Stimulated activated CD4-positive, alpha-beta T cell treated with anti-CD3 and anti-CD28 coated beads, TNF-alpha, amount 100 ng/mL, for 48 hours (primary cell): ENCODE measurements at regions not wholly inside any gene's neighbourhood (a gene's known extent, or its start where the extent isn't known, plus 50 kb on each side); places are given as distances from the start of the nearest gene placed in this dataset.
"Not testable (repeated sequence)": the region's sequence is repeated elsewhere in the genome, so short reads cannot be mapped to it uniquely, and the experiment has no call there.

Experiments
- DNase-seq, 3 donors: peaks; one replicate each; pipeline ENCODE4 v3.0.0-alpha.2; 2020; ENCODE audit warnings: low read depth in 3 of 3

DNA sequence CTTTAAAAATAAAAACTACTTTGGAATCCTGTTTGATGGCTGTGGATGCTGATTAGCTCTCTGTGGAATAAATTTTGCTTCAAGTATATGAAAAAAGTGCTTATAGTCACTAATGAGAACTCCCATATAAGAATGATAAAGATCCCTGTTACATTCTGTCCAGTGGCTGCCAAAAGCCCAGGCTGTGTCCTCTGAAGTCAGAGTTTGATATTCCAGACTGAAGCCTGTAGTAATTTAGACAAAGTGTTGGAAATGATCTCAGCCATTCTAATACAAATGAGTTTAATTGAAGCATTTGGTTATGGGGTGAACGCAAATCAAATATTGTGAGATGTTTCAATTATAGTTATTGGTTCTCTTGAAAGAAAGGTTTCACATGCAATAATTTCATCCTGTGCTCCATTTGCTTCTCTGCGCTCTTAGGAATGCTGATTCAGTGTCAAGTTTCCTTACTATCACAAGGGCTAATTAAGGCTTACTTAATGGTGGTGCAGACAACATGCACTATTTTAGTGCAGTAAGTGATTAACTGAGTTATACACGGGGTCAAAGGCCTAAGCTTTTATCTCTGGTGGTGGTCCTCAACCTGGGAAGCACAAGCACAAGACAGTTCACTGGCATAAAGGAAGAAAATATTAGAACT is 867.6 kb downstream of the SORCS1 start:
- DNase-seq = no peak

DNA sequence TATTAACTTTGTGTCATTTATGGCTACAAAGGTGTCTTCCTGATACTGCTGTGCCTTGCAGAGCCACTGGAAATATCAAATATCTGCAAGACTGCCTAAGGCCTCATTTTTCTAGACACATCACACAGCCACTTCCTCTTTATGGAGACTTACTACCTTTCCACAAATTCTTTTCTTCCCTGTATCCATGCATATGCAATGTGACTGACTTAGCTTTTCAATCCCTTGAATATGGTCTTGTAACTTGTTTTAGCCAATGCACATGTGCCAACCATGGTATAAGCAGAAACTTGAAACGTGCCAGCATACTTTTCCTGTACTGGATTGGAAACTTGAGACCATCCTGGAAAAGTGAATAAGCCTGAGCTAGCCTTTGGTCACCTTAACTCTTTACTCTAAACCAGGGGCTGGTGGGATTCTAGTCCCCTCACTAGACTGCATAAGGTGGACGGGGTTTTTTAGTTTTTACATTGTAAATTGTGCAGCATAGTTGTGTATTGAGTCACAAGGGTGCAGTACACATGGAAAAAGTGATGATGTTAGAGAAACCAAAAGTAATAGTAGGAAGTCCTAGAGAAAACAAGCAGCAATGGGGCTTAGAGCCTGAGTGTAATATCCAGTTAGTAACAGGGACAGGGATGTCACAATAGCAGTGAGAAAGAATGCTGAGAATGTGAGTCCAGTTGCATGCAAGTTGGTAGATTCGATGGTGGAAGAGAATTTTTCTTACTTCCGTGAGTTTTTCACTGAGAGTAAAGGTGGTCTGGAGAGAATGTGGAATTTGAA is 879.5 kb downstream of the SORCS1 start:
- no peak for DNase-seq

GRCh38 chr10:106280896-106281460 is 883.5 kb downstream of the SORCS1 start:
- no peak for DNase-seq

DNA sequence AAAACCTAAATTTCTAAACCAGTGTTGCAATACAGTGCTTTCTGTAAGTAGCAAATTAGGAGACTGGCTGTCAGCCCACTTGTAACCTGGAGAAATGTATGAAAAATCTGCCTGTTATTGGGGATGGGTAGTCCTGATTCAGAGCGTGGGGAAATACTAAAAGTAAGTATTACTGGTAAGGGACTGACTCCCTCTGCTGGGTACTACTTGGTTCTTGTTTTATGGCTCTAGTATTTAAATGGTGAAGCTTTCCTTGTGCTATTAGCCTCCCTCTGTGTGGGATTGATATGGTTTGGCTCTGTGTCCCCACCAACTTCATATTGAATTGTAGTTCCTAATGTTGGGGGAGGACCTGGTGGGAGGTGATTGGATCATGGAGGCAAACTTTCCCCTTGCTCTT is 886.1 kb downstream of the SORCS1 start:
- no peak for DNase-seq

- no peak for DNase-seq
These were observed 893.3 kb downstream of the SORCS1 start for GRCh38 chr10:106271237-106271636.

DNA sequence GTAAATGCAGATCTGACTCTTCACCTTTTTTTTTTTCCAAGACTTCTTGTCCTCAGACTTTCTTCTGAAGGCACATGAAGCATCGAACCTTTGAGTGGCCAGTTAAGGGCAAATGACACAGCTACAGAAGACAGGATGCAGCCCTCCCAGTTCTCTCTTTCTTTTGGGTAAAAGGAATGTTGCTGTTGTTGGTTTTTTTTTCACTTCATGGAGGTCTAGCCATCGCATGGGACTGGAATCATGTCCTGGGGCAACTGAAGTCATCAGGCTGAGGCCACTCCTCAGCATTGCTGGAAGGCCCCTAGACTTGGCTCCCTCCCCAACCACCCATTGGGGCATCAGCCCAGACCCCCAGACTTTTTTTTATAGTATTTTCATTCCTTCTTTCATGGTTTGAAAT is 896.5 kb downstream of the SORCS1 start:
- DNase-seq = no peak

GRCh38 chr10:106267591-106267990 is 896.9 kb downstream of the SORCS1 start:
- no peak for DNase-seq

DNA sequence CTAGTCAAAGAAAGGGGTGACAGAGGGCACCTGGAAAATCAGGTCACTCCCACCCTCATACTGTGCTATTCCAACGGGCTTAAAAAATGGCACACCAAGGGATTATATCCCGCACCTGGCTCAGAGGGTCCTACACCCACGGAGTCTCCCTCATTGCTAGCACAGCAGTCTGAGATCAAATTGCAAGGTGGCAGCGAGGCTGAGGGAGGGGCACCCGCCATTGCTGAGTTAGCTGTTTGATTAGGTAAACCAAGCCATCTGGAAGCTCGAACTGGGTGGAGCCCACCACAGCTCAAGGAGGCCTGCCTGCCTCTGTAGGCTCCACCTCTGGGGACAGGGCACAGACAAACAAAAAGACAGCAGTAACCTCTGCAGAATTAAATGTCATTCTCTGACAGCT is 907.1 kb downstream of the SORCS1 start:
- not testable (repeated sequence) for DNase-seq

- DNase-seq = no peak
These were observed 909.3 kb downstream of the SORCS1 start for GRCh38 chr10:106255111-106255678.

GRCh38 chr10:106254071-106254470 is 910.4 kb downstream of the SORCS1 start:
- no peak for DNase-seq

- DNase-seq = no peak
These were observed 912.0 kb downstream of the SORCS1 start for GRCh38 chr10:106252541-106252940.

- no peak for DNase-seq
These were observed 912.9 kb downstream of the SORCS1 start for GRCh38 chr10:106251573-106251972.

DNA sequence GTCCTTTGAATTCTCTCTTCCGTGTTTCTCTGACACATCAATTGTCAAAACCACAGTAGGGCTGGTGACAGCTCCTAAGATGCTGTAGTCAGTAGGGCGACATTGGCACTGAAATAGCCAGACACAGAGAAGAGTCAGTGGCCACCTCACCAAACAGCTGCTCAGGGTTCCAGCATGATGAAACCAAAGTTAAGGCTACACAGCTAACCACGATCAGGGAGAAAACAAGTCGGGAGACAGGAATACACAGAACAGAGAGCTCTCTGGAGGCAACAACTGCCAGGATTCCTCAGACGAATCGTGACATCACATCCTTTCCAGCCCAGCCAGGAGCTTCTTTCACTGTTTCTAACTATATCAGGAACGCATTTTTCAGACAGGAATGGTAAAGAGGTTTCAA is 922.2 kb downstream of the SORCS1 start:
- no peak for DNase-seq

DNA sequence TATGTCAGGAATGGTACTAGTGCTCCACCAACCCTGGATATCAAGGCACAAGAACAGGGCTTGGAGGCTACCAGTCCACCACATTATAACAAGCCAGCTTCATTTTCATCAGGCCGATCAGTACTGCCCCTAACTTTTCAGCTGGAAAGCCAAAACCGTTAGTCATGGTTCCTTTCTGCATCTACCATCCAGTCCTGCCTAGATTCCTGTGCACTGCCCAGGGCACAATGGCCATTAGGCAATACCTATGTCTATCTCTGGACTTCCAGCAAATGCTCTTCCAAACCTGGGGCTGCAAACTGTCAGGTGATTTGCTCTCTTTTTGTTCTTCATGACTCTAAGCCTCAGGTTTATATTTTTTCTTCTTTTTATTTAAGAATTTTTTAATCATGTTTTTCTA is 937.7 kb downstream of the SORCS1 start:
- DNase-seq = no peak

DNA sequence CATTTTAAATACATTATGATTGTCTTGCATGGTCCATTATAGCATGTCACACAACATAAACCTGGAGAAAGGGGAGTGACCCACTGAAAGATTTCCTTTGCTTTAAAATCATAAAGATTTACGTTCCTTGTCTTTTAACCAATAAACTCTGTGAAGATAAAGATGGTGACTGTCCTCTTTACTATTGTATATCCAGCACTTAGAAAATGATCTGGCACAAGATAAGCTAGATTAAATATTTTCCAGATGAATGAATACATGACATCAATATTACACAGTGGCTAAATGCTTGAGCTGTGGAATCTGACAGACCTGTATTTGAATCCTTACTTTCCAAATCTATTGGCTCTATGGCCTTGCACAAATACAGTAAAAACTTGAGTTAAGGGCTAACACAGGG is 938.4 kb downstream of the SORCS1 start:
- DNase-seq = no peak

GRCh38 chr10:106224676-106225075 is 939.8 kb downstream of the SORCS1 start:
- DNase-seq = no peak

DNA sequence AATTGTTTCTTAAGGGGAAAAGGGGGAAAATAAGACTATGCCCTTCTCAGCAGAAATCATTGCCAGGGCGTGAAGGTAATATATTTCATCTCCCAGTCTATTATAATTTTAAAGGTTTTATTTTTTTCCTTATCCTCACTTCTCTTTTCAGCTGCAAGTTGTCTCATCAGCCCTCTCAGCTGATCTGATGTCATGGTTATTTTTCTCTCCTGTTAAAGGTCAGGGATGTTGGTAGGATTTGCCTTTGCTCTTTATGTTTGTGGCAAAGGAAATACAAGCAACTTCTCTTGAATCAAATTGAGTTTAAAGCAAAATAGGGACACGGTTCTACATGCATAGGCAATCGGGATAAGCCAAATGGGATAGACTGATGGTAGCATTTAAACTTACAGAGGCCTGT is 946.9 kb downstream of the SORCS1 start:
- DNase-seq = no peak

DNA sequence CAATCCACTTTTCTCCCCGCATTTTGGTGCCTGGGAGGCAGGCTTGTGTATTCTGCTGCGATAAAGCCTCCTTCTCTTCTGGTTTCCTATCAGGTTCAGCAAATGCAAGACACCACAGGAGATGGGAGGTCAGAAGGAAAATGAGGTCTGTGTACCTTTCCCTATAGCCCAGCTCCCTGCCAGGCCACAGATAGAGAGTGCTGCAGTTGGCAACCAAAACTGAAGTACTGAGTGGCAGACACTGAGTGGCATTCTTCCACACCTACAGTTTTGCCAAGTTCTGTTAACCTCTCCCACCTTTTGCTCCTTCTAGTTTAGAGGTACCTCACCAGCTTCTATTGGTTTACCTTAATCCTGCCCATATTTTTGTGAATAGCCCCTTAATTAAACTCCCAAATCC is 948.4 kb downstream of the SORCS1 start:
- DNase-seq = no peak

- DNase-seq = no peak
These were observed 950.3 kb downstream of the SORCS1 start for GRCh38 chr10:106214243-106214642.

DNA sequence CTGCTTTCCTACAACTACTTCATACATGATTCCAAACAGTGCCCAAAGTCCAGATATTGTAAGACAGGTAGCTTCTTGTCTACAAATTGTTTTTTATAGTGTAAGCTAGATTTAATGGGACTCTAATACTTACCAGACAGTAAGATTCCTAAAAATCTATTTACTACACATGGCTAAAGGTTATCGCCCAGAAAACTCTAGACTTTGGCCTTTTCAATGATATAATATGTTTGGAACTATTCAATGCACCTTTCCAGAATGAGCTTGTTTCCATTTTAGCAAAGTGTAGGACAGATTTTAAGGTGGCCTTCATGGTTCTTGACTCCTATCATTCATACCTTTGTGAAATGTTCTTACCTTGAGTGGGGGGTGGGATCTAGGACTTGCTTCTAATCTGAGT is 951.0 kb downstream of the SORCS1 start:
- no peak for DNase-seq

DNA sequence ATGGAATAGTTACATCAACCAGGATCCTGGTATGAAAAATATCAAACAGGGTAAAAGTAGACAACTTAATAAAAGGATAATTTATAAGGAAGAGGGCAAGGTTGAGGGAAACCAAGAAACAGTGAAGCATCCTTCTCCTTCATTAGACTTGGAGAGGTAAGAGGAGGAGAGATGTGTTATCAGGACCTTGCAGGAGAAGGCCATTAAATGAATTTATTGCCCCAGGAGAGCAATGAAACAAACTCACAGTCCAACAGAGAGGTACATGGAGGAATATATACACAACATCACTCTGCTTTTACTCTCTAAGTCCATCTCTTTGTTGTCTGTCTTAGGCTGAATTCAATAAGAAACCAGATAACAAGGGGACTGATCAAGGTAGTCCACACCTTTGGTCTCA is 966.2 kb downstream of the SORCS1 start:
- DNase-seq = no peak

DNA sequence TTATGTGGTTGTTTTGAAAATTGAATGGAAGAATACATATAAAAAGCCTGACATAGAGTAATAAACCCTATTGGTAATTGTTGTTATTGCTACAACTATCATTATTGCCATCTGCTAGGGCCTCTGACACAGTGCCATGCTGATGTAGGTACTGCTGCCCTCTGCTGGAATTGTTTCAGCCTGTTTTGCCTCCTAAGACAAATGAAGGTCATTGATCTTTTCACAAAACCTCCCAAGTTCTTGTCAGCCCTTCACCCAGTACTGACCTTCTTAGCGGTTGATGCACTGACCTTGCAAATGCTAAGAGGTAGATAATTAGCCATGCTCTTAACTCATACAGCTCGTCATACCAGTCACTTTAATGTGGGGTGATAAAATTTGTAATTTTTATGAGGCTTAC is 975.2 kb downstream of the SORCS1 start:
- peak in 1 of 3 donors; percentile 0 for DNase-seq

- no peak for DNase-seq
These were observed 978.6 kb downstream of the SORCS1 start for GRCh38 chr10:106185951-106186350.
